ENCODE measurements at regions not wholly inside any gene's neighbourhood (a gene's known extent, or its start where the extent isn't known, plus 50 kb on each side); places are given as distances from the start of the nearest gene placed in this dataset.

DNA sequence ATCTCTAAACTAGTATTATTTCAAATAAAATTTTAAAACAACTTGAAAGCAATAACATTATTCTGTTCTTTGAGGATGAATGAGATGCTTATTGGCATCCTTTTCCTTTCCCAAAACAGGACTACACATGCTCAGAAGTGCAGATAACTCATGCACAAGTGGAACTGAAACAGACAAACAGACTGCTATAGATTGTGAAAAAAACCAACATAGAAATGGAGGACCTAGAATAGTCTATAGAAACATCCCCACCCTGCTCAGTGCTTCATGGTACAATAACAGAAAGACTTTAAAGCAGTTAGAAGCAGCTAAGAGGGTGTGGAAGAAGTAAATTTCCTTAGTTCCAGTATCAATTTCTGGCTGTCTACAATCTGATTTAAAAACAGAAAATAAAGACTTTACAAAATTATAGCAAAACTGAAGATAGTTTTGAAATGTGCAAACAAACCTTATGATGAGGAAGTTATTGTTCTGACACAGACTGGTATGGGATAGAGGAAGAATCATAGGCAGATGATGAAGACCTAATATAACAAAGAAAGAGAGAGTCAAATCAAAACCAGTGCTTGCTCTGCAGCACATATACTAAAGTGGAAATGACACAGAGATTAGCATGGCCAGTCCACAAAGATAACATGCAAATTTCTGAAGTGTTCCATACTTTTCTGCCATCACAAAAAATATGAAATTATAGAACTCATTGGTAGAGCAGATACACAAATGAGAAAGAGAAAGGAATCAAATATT is 1025.4 kb downstream of the SQOR start:
- DNase-seq (ENCODE audit: low read depth in 4 of 6, low spot score in 6 of 6): no peak

DNA sequence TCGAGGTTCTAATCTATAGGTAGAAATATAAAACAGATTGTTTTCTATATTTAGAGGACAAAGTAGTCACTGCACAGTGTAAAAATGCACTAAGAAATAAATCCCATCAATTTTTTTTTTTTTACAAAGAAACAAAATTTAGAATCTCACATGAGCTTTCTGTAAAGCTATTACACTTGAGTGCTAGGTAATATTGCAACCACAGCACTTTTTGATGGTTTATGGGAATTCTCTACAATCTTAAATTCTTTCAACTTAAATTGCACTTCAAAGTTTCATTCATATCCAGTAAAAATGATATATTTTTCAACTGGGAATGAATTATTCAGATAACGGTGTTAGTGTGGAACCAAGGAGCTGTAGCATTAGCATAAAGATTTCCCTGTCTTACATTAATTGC is 1035.4 kb downstream of the SQOR start:
- no peaks in the 10 kb centered on the region for H3K4me1 ChIP-seq (ENCODE audit: control insufficient read depth, insufficient read depth, low read length)
- H3K27me3 ChIP-seq (ENCODE audit: control insufficient read depth, insufficient read depth, low read length): no peaks in the 10 kb centered on the region
- DNase-seq (ENCODE audit: low read depth in 4 of 6, low spot score in 6 of 6): peak in 1 of 6 donors; percentile 43
- WGBS (ENCODE audit: insufficient coverage): no CpG with 5 or more reads among the region's 2 CpGs
- no peaks in the 10 kb centered on the region for H3K36me3 ChIP-seq (ENCODE audit: control insufficient read depth, insufficient read depth, low read length)
- H3K4me3 ChIP-seq (ENCODE audit: low read depth, low read length): no peak overlapping the region
- H3K9me3 ChIP-seq (ENCODE audit: control insufficient read depth, insufficient read depth, low read length): no peaks in the 10 kb centered on the region
- no peak overlapping the region for H3K27ac ChIP-seq (ENCODE audit: low read depth, low read length)

More for the DNA sequence above, 1025.4 kb downstream of the SQOR start:
- Histone ChIP-seq H3K4me3 (ENCODE audit: low read depth, low read length) (no peak overlapping the region), H3K27me3 (ENCODE audit: control insufficient read depth, insufficient read depth, low read length) (no peaks in the 10 kb centered on the region), H3K4me1 (ENCODE audit: control insufficient read depth, insufficient read depth, low read length) (no peaks in the 10 kb centered on the region), H3K9me3 (ENCODE audit: control insufficient read depth, insufficient read depth, low read length) (peaks cover 6% of the 10 kb centered on the region), H3K27ac (ENCODE audit: low read depth, low read length) (no peak overlapping the region), H3K36me3 (ENCODE audit: control insufficient read depth, insufficient read depth, low read length) (no peaks in the 10 kb centered on the region)

DNA sequence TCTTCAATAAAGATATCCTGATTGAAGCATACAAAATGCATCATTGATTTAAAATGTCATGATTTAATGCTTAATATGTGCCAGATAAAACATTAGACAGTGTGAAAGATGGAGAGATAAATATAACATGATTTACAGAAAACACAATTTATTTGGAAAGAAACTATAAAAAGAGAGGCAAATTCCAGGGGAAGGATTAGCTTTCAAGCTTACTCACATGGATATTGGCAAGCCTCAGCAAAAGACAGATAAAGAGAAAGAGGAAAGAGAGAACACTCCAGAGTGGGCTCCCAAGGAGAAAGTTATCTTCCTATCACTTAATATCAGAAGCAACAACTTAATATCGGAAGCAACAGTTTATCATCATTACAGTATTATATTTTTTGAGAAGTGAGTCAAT is 1036.5 kb downstream of the SQOR start:
- Histone ChIP-seq H3K4me3 (ENCODE audit: low read depth, low read length) (no peak overlapping the region), H3K4me1 (ENCODE audit: control insufficient read depth, insufficient read depth, low read length) (no peaks in the 10 kb centered on the region), H3K27ac (ENCODE audit: low read depth, low read length) (no peak overlapping the region), H3K9me3 (ENCODE audit: control insufficient read depth, insufficient read depth, low read length) (no peaks in the 10 kb centered on the region), H3K36me3 (ENCODE audit: control insufficient read depth, insufficient read depth, low read length) (no peaks in the 10 kb centered on the region), H3K27me3 (ENCODE audit: control insufficient read depth, insufficient read depth, low read length) (no peaks in the 10 kb centered on the region)
- WGBS (ENCODE audit: insufficient coverage): no CpG with 5 or more reads among the region's 1 CpG
- DNase-seq (ENCODE audit: low read depth in 4 of 6, low spot score in 6 of 6): no peak

DNA sequence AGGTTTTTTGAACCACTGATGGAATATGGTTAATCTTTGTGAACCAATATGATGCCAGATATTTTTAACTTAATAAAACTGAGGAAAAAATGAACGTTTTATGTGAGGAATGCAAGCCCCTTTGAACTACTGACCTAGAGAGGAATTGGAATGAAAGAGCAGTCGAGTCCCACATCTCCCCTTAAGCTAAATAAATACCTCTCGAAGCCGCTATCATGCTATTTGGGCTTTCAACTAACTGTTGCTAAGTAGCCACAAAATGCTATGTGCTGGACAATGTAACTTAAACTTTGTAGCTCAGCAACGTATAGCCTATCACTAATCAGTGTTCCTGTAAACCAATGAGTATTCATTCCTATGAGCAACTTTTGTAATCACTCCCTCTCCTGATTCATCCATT is 1037.2 kb downstream of the SQOR start:
- H3K27me3 ChIP-seq (ENCODE audit: control insufficient read depth, insufficient read depth, low read length): no peaks in the 10 kb centered on the region
- no peak overlapping the region for H3K4me3 ChIP-seq (ENCODE audit: low read depth, low read length)
- H3K36me3 ChIP-seq (ENCODE audit: control insufficient read depth, insufficient read depth, low read length): no peaks in the 10 kb centered on the region
- no peaks in the 10 kb centered on the region for H3K9me3 ChIP-seq (ENCODE audit: control insufficient read depth, insufficient read depth, low read length)
- 78% methylated on average over 4 of the region's 5 CpGs for WGBS (ENCODE audit: insufficient coverage)
- H3K27ac ChIP-seq (ENCODE audit: low read depth, low read length): no peak overlapping the region
- DNase-seq (ENCODE audit: low read depth in 4 of 6, low spot score in 6 of 6): no peak
- no peaks in the 10 kb centered on the region for H3K4me1 ChIP-seq (ENCODE audit: control insufficient read depth, insufficient read depth, low read length)

DNA sequence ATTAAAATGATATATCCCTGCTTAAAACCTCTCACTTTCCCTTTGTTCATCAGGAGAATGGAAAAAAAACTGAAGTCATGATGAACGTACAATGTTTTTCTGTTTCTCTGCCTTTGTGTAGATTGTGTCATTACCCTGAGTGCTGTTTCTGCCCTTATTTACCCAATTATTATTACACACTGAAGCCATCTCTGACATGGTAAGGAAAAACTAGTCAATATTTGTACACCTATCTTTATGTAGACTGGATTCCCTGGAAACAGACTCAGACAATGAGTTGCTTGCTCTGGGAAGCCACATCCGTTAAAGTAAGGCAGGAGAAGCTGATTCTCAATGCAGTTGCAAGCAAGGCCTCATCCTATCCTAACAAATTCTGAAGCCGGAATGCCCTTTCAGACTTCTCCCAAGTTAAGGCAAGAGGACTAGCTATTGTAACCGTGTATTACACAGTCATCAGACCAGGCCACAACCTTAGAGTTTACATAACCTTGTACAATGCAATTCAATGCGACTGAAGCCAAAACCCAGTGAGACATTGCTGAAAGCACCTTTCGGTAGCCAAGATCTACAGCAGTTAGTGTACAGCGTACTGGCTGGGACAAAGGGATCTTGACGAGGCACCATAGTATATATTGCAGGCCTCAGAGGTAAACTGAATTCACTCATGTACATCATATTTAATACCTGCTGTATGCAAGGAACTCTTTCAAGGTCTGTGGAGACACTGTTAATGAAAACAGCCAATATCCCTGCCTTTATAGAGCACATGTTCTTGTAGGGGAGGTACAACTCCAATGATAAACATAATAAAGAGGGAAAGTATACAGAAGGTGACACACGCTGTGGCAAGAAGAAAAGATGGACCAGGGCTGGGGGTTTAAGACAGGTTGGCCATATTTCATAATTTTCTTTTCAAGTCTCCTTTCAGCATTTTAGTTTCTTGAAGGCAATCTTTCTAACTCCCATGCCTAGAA is 1040.8 kb upstream of the SEMA6D start:
- H3K36me3 ChIP-seq (ENCODE audit: control insufficient read depth, insufficient read depth, low read length): no peaks in the 10 kb centered on the region
- H3K4me1 ChIP-seq (ENCODE audit: control insufficient read depth, insufficient read depth, low read length): no peaks in the 10 kb centered on the region
- WGBS (ENCODE audit: insufficient coverage): 90% methylated on average over 6 of the region's 9 CpGs
- no peak overlapping the region for H3K4me3 ChIP-seq (ENCODE audit: low read depth, low read length)
- no peaks in the 10 kb centered on the region for H3K27me3 ChIP-seq (ENCODE audit: control insufficient read depth, insufficient read depth, low read length)
- H3K27ac ChIP-seq (ENCODE audit: low read depth, low read length): no peak overlapping the region
- H3K9me3 ChIP-seq (ENCODE audit: control insufficient read depth, insufficient read depth, low read length): no peaks in the 10 kb centered on the region
- DNase-seq (ENCODE audit: low read depth in 4 of 6, low spot score in 6 of 6): no peak

DNA sequence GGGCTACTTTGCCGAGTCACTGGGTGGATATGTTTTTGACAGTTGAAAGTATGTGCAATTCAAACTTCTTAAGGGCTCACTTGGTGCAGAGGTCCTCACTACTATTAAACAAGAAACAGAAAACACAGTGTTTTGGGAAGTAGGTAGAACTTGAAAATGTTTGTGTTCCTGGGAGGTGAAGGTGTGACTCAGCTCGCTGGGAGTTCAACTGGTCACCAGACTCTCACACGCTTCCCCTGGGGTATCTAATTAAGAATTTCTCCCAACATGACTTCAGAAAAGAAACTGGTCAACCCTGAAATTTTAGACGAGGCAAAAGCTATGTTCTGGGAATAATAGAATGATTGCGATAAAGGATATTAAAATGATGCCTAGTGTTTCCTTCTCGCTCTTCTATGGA is 1039.8 kb upstream of the SEMA6D start:
- Histone ChIP-seq H3K27me3 (ENCODE audit: control insufficient read depth, insufficient read depth, low read length) (no peaks in the 10 kb centered on the region), H3K9me3 (ENCODE audit: control insufficient read depth, insufficient read depth, low read length) (no peaks in the 10 kb centered on the region), H3K27ac (ENCODE audit: low read depth, low read length) (no peak overlapping the region), H3K4me3 (ENCODE audit: low read depth, low read length) (no peak overlapping the region), H3K36me3 (ENCODE audit: control insufficient read depth, insufficient read depth, low read length) (no peaks in the 10 kb centered on the region), H3K4me1 (ENCODE audit: control insufficient read depth, insufficient read depth, low read length) (no peaks in the 10 kb centered on the region)
- DNase-seq (ENCODE audit: low read depth in 4 of 6, low spot score in 6 of 6): no peak
- WGBS (ENCODE audit: insufficient coverage): no CpG with 5 or more reads among the region's 6 CpGs

DNA sequence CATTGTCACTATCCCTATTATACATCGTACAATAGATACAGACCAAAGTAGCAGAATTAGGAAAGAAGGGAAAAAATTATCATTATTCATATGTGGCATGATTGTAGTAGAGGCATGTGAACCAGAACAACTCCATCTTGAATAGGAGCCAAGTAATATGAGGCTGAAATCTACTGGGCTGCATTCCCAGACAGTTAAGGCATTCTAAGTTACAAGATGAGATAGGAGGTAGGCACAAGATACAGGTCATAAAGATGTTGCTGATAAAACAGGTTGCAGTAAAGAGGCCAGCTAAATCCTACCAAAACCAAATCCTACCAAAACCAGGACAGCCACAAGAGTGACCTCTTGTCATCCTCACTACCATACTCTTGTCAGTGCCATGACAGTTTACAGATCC is 1035.4 kb upstream of the SEMA6D start:
- no peak for DNase-seq (ENCODE audit: low read depth in 4 of 6, low spot score in 6 of 6)

DNA sequence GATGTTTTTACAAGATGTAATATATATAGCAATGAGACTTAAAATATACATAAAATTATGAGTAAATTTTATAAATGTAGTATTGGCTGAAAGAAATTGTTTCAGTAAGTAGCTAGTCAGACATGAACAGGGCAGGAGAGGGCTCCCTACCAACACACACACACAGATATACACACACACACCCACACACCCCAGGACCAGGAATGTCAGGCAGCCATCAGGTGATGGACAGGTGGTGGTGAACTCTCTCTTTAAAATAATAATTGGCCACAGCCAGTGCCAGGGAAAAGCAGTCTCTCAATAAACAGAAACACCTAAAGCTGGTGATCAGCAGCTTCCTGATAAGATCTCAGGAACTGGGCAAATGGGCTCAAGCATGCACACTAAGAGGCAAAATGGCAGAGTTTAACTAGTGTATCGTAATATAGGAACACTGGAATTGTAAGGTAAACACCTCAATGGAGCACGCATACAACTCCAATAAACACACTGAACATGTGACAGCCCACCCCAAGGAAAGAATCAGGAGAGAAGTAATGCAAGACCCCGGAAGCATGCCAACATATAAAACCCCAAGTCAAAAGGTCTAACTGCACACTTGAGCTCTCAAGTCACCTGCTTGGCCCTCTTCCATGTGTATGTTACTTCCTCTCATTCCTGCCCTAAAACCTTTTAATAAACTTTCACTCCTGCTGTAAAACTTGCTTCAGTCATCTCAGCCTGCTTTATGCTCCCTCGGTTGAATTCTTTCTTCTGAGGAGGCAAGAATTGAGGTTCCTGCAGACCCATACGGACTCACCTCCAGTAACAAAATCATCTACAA is 1034.1 kb upstream of the SEMA6D start:
- no peaks in the 10 kb centered on the region for H3K4me1 ChIP-seq (ENCODE audit: control insufficient read depth, insufficient read depth, low read length)
- no peak overlapping the region for H3K4me3 ChIP-seq (ENCODE audit: low read depth, low read length)
- no peak for DNase-seq (ENCODE audit: low read depth in 4 of 6, low spot score in 6 of 6)
- 91% methylated on average over 1 of the region's 5 CpGs for WGBS (ENCODE audit: insufficient coverage)
- H3K36me3 ChIP-seq (ENCODE audit: control insufficient read depth, insufficient read depth, low read length): no peaks in the 10 kb centered on the region
- H3K27ac ChIP-seq (ENCODE audit: low read depth, low read length): no peak overlapping the region
- no peaks in the 10 kb centered on the region for H3K27me3 ChIP-seq (ENCODE audit: control insufficient read depth, insufficient read depth, low read length)
- no peaks in the 10 kb centered on the region for H3K9me3 ChIP-seq (ENCODE audit: control insufficient read depth, insufficient read depth, low read length)

More for the DNA sequence above, 1035.4 kb upstream of the SEMA6D start:
- no peak overlapping the region for H3K4me3 ChIP-seq (ENCODE audit: low read depth, low read length)
- H3K9me3 ChIP-seq (ENCODE audit: control insufficient read depth, insufficient read depth, low read length): no peaks in the 10 kb centered on the region
- H3K27ac ChIP-seq (ENCODE audit: low read depth, low read length): no peak overlapping the region
- no peaks in the 10 kb centered on the region for H3K27me3 ChIP-seq (ENCODE audit: control insufficient read depth, insufficient read depth, low read length)
- no peaks in the 10 kb centered on the region for H3K4me1 ChIP-seq (ENCODE audit: control insufficient read depth, insufficient read depth, low read length)
- WGBS (ENCODE audit: insufficient coverage): no CpG with 5 or more reads among the region's 1 CpG
- H3K36me3 ChIP-seq (ENCODE audit: control insufficient read depth, insufficient read depth, low read length): no peaks in the 10 kb centered on the region

DNA sequence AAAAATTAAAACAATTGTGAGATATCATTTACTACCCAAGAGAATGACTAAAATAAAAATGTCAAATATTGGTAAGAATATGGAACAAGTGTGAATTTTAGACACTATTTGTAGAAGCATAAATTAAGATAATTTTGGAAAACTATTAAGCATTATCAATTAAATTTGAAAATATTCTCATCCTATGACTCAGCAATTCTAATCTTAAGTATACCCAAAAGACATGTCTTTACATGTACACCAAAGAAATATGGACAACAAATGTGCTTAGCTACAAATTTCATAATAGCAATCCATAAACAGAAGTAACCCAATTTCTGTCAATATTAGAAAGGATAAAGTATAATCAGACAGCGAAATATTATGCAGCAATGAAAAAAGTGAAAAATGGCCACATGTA is 1032.2 kb upstream of the SEMA6D start:
- no CpG with 5 or more reads among the region's 1 CpG for WGBS (ENCODE audit: insufficient coverage)
- Histone ChIP-seq H3K36me3 (ENCODE audit: control insufficient read depth, insufficient read depth, low read length) (no peaks in the 10 kb centered on the region), H3K9me3 (ENCODE audit: control insufficient read depth, insufficient read depth, low read length) (no peaks in the 10 kb centered on the region), H3K27me3 (ENCODE audit: control insufficient read depth, insufficient read depth, low read length) (no peaks in the 10 kb centered on the region), H3K4me1 (ENCODE audit: control insufficient read depth, insufficient read depth, low read length) (no peaks in the 10 kb centered on the region), H3K4me3 (ENCODE audit: low read depth, low read length) (no peak overlapping the region), H3K27ac (ENCODE audit: low read depth, low read length) (no peak overlapping the region)
- DNase-seq (ENCODE audit: low read depth in 4 of 6, low spot score in 6 of 6): no peak

Data from spinal cord (tissue), 9 donors.